CD4-positive, alpha-beta memory T cell (primary cell): ENCODE measurements at regions not wholly inside any gene's neighbourhood (a gene's known extent, or its start where the extent isn't known, plus 50 kb on each side); places are given as distances from the start of the nearest gene placed in this dataset.

ENCODE experiments used
- CTCF ChIA-PET: fragments of 350-600 bp; sonication (Branson Sonifier 250); formaldehyde crosslinking; loops from one replicate; lab custom pipeline; 2021; ENCODE audit warnings: inconsistent platforms; ENCODE audit not compliant: partially characterized antibody; lab: Charles Lee
- POLR2A ChIA-PET: fragments of 350-600 bp; sonication (Branson Sonifier 250); formaldehyde crosslinking; loops from one replicate; lab custom pipeline; 2021; ENCODE audit not compliant: partially characterized antibody; lab: Charles Lee
- DNase-seq, 5 donors: peaks; one replicate each; pipeline versions ENCODE4 v3.0.0 to v3.0.0-alpha.2; 2020 to 2022; ENCODE audit warnings: mixed read lengths in 1 of 5
- H3K27ac ChIP-seq: one replicate; pipeline ENCODE4 v1.7.0; 2013; ENCODE audit warnings: low read depth, low read length
- H3K27me3 ChIP-seq: 2 replicates; pipeline ENCODE4 v1.7.0; 2013; ENCODE audit warnings: mild to moderate bottlenecking, low read length, moderate library complexity; ENCODE audit not compliant: insufficient read depth
- H3K36me3 ChIP-seq: 2 replicates; pipeline ENCODE4 v1.7.0; 2013; ENCODE audit warnings: mild to moderate bottlenecking, low read length, moderate library complexity; ENCODE audit not compliant: insufficient read depth
- H3K4me1 ChIP-seq: 2 replicates; pipeline ENCODE4 v1.7.0; 2013; ENCODE audit warnings: mild to moderate bottlenecking, low read length, moderate library complexity; ENCODE audit not compliant: insufficient read depth
- H3K4me3 ChIP-seq, 2 donors: one replicate each; pipeline ENCODE4 v1.7.0; 2013; ENCODE audit warnings: low read length in 2 of 2, mild to moderate bottlenecking in 1 of 2
- H3K9me3 ChIP-seq, 2 donors: one replicate each; pipeline ENCODE4 v1.7.0; 2013; ENCODE audit warnings: low read length in 2 of 2, control low read depth in 1 of 2; ENCODE audit not compliant: control insufficient read depth in 1 of 2
- H3K27ac Mint-ChIP-seq, 7 donors: one replicate each; pipeline ENCODE4 v1.8.0; 2020 to 2021; ENCODE audit warnings: mixed read lengths in 7 of 7, mild to moderate bottlenecking in 6 of 7, inconsistent platforms in 3 of 7, moderate library complexity in 3 of 7
- H3K27me3 Mint-ChIP-seq, 2 donors: one replicate each; pipeline ENCODE4 v1.8.0; 2020 to 2021; ENCODE audit warnings: mixed read lengths in 2 of 2
- H3K36me3 Mint-ChIP-seq, 2 donors: one replicate each; pipeline ENCODE4 v1.8.0; 2020 to 2021; ENCODE audit warnings: mixed read lengths in 2 of 2, inconsistent platforms in 1 of 2, mild to moderate bottlenecking in 1 of 2
- H3K4me1 Mint-ChIP-seq, 4 donors: one replicate each; pipeline ENCODE4 v1.8.0; 2020 to 2021; ENCODE audit warnings: mixed read lengths in 4 of 4, mild to moderate bottlenecking in 1 of 4
- H3K4me3 Mint-ChIP-seq, 8 donors: one replicate each; pipeline ENCODE4 v1.8.0; 2020 to 2021; ENCODE audit warnings: mixed read lengths in 8 of 8, mild to moderate bottlenecking in 7 of 8, moderate library complexity in 6 of 8, inconsistent platforms in 3 of 8
- H3K9me3 Mint-ChIP-seq, 8 donors: one replicate each; pipeline ENCODE4 v1.8.0; 2020 to 2021; ENCODE audit warnings: mixed read lengths in 8 of 8, mild to moderate bottlenecking in 5 of 8, inconsistent platforms in 3 of 8, moderate library complexity in 1 of 8
- intact Hi-C: fragments of 100-400 bp; cut with micrococcal nuclease; formaldehyde crosslinking; loops from one replicate; pipeline ENCODE4 v1.15.1; 2023

- H3K27ac ChIP-seq, result no peak overlapping the region
- Mint-ChIP-seq H3K36me3 (no peaks in the 10 kb centered on the region), H3K27ac (no peak overlapping the region), H3K4me1 (no peaks in the 10 kb centered on the region), H3K27me3 (peaks cover 5 to 11% of the 10 kb centered on the region in 2 donors), H3K4me3 (no peak overlapping the region), H3K9me3 (peaks cover 0 to 13% (median 2%) of the 10 kb centered on the region in 8 donors)
- no peaks in the 10 kb centered on the region for H3K9me3 ChIP-seq
- H3K36me3 ChIP-seq, result no peaks in the 10 kb centered on the region
- H3K27me3 ChIP-seq, result no peaks in the 10 kb centered on the region
- H3K4me1 ChIP-seq, result no peaks in the 10 kb centered on the region
- CTCF ChIA-PET, result interaction anchor here (0.8 kb wide), 1 partner anchor 9 kb away, joined by 3 read pairs; no protein-coding TSS in a partner anchor
- POLR2A ChIA-PET, result no interaction called here
- H3K4me3 ChIP-seq, result no peak overlapping the region
- no peak for DNase-seq
- intact Hi-C loops, result no loop called here
These were observed 491.3 kb upstream of the KLF12 start for GRCh38 chr13:74625541-74625940.

GRCh38 chr13:74623761-74624160, 489.6 kb upstream of the KLF12 start:
- Mint-ChIP-seq H3K4me1 (no peaks in the 10 kb centered on the region), H3K36me3 (no peaks in the 10 kb centered on the region), H3K27ac (no peak overlapping the region), H3K9me3 (peaks cover 0 to 2% (median under 1%) of the 10 kb centered on the region in 8 donors), H3K27me3 (peaks cover 0 to 7% of the 10 kb centered on the region in 2 donors), H3K4me3 (no peak overlapping the region)
- POLR2A ChIA-PET, result no interaction called here
- CTCF ChIA-PET, result no interaction called here
- intact Hi-C loops, result no loop called here
- no peak overlapping the region for H3K4me3 ChIP-seq
- H3K4me1 ChIP-seq, result no peaks in the 10 kb centered on the region
- no peaks in the 10 kb centered on the region for H3K36me3 ChIP-seq
- DNase-seq, result no peak
- no peaks in the 10 kb centered on the region for H3K27me3 ChIP-seq
- no peak overlapping the region for H3K27ac ChIP-seq
- no peaks in the 10 kb centered on the region for H3K9me3 ChIP-seq

GRCh38 chr13:74622284-74622683, 488.1 kb upstream of the KLF12 start:
- H3K4me3 Mint-ChIP-seq, result no peak overlapping the region

GRCh38 chr13:74620711-74621110, 486.5 kb upstream of the KLF12 start:
- no peak overlapping the region for H3K27ac ChIP-seq
- H3K4me1 ChIP-seq, result no peaks in the 10 kb centered on the region
- H3K27me3 ChIP-seq, result no peaks in the 10 kb centered on the region
- Mint-ChIP-seq H3K4me1 (no peaks in the 10 kb centered on the region), H3K36me3 (no peaks in the 10 kb centered on the region), H3K4me3 (no peak overlapping the region), H3K27me3 (peaks cover 4% of the 10 kb centered on the region in 2 donors), H3K27ac (no peak overlapping the region), H3K9me3 (no peaks in the 10 kb centered on the region)
- no peaks in the 10 kb centered on the region for H3K9me3 ChIP-seq
- no peaks in the 10 kb centered on the region for H3K36me3 ChIP-seq
- intact Hi-C loops, result no loop called here
- no peak for DNase-seq
- no peak overlapping the region for H3K4me3 ChIP-seq
- POLR2A ChIA-PET, result no interaction called here
- CTCF ChIA-PET, result no interaction called here

More at GRCh38 chr13:74622284-74622683, 488.1 kb upstream of the KLF12 start:
- no peak overlapping the region for H3K4me3 ChIP-seq
- H3K4me1 Mint-ChIP-seq, result no peaks in the 10 kb centered on the region
- ChIA-PET POLR2A (no interaction called here), CTCF (no interaction called here)
- no peaks in the 10 kb centered on the region for H3K9me3 ChIP-seq
- intact Hi-C loops, result no loop called here
- no peaks in the 10 kb centered on the region for H3K4me1 ChIP-seq
- peaks cover 0 to 2% (median 0%) of the 10 kb centered on the region in 8 donors for H3K9me3 Mint-ChIP-seq
- H3K27ac ChIP-seq, result no peak overlapping the region
- H3K36me3 ChIP-seq, result no peaks in the 10 kb centered on the region
- H3K27me3 ChIP-seq, result no peaks in the 10 kb centered on the region
- H3K27ac Mint-ChIP-seq, result no peak overlapping the region
- H3K36me3 Mint-ChIP-seq, result no peaks in the 10 kb centered on the region
- H3K27me3 Mint-ChIP-seq, result peaks cover 0 to 7% of the 10 kb centered on the region in 2 donors
- DNase-seq, result no peak

GRCh38 chr13:74620308-74620707, 486.1 kb upstream of the KLF12 start:
- no peak overlapping the region for H3K4me3 ChIP-seq
- H3K36me3 ChIP-seq, result no peaks in the 10 kb centered on the region
- no peaks in the 10 kb centered on the region for H3K9me3 ChIP-seq
- no peaks in the 10 kb centered on the region for H3K27me3 ChIP-seq
- ChIA-PET CTCF (no interaction called here), POLR2A (no interaction called here)
- no peak overlapping the region for H3K4me3 Mint-ChIP-seq
- no peaks in the 10 kb centered on the region for H3K4me1 Mint-ChIP-seq
- no peak overlapping the region for H3K27ac ChIP-seq
- no peak for DNase-seq
- H3K36me3 Mint-ChIP-seq, result no peaks in the 10 kb centered on the region
- peaks cover 4% of the 10 kb centered on the region in 2 donors for H3K27me3 Mint-ChIP-seq
- no peak overlapping the region for H3K27ac Mint-ChIP-seq
- no peaks in the 10 kb centered on the region for H3K4me1 ChIP-seq
- H3K9me3 Mint-ChIP-seq, result no peaks in the 10 kb centered on the region
- intact Hi-C loops, result no loop called here

- ChIA-PET POLR2A (no interaction called here), CTCF (no interaction called here)
- no peak overlapping the region for H3K4me3 Mint-ChIP-seq
- Histone ChIP-seq H3K4me3 (no peak overlapping the region), H3K36me3 (no peaks in the 10 kb centered on the region), H3K27me3 (peaks cover 4% of the 10 kb centered on the region), H3K4me1 (no peaks in the 10 kb centered on the region), H3K27ac (no peak overlapping the region), H3K9me3 (no peaks in the 10 kb centered on the region)
- H3K27me3 Mint-ChIP-seq, result peaks cover 3 to 9% of the 10 kb centered on the region in 2 donors
- no peak for DNase-seq
- H3K4me1 Mint-ChIP-seq, result no peaks in the 10 kb centered on the region
- H3K27ac Mint-ChIP-seq, result no peak overlapping the region
- intact Hi-C loops, result no loop called here
- H3K36me3 Mint-ChIP-seq, result no peaks in the 10 kb centered on the region
- H3K9me3 Mint-ChIP-seq, result peaks cover 0 to 12% (median 9%) of the 10 kb centered on the region in 8 donors
These were observed 463.3 kb upstream of the KLF12 start for GRCh38 chr13:74597526-74597925.

- peaks cover 3 to 9% of the 10 kb centered on the region in 2 donors for H3K27me3 Mint-ChIP-seq
- Histone ChIP-seq H3K4me1 (no peaks in the 10 kb centered on the region), H3K9me3 (no peaks in the 10 kb centered on the region), H3K27me3 (peaks cover 4% of the 10 kb centered on the region), H3K4me3 (no peak overlapping the region), H3K27ac (no peak overlapping the region), H3K36me3 (no peaks in the 10 kb centered on the region)
- H3K27ac Mint-ChIP-seq, result no peak overlapping the region
- ChIA-PET POLR2A (no interaction called here), CTCF (no interaction called here)
- intact Hi-C loops, result no loop called here
- H3K9me3 Mint-ChIP-seq, result peaks cover 0 to 13% (median 9%) of the 10 kb centered on the region in 8 donors
- H3K36me3 Mint-ChIP-seq, result no peaks in the 10 kb centered on the region
- DNase-seq, result no peak
- H3K4me1 Mint-ChIP-seq, result no peaks in the 10 kb centered on the region
- no peak overlapping the region for H3K4me3 Mint-ChIP-seq
These were observed 462.5 kb upstream of the KLF12 start for GRCh38 chr13:74596691-74597090.

GRCh38 chr13:74593688-74594087, 459.5 kb upstream of the KLF12 start:
- Histone ChIP-seq H3K4me3 (no peak overlapping the region), H3K27me3 (no peaks in the 10 kb centered on the region), H3K36me3 (no peaks in the 10 kb centered on the region), H3K4me1 (no peaks in the 10 kb centered on the region), H3K9me3 (no peaks in the 10 kb centered on the region), H3K27ac (no peak overlapping the region)
- Mint-ChIP-seq H3K27ac (no peak overlapping the region), H3K4me1 (no peaks in the 10 kb centered on the region), H3K36me3 (peaks cover 0 to 4% of the 10 kb centered on the region in 2 donors), H3K9me3 (peaks cover 0 to 12% (median 8%) of the 10 kb centered on the region in 8 donors), H3K4me3 (no peak overlapping the region), H3K27me3 (peaks cover 5 to 10% of the 10 kb centered on the region in 2 donors)
- POLR2A ChIA-PET, result no interaction called here
- no peak for DNase-seq
- CTCF ChIA-PET, result no interaction called here
- intact Hi-C loops, result no loop called here
